Activated CD4-positive, alpha-beta T cell treated with anti-CD3 and anti-CD28 coated beads for 1 hour (primary cell): ENCODE measurements at regions not wholly inside any gene's neighbourhood (a gene's known extent, or its start where the extent isn't known, plus 50 kb on each side); places are given as distances from the start of the nearest gene placed in this dataset.

Experiments used
- DNase-seq: peaks from one replicate; pipeline ENCODE4 v3.0.0-alpha.2; 2020

DNA sequence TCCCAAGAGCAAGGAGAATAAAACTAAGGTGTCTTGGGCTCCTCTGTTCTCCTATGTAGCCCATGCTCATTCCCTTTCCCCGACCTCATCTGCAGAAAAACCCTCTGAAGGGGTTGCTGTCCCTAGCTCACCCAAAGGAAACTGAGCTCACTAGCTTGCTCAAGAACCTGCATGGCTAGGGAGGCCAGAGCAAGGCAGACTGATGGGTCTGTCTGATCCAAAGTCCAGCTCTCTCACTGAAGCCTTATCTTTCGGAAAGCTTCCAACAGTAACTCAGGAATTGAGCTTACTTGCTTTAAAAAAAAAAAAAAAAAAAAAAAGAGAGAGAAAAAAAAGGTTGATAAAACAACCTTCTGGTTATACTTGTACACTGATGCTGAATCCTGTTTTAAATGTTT, 141.4 kb upstream of the TOPAZ1 start:
- DNase-seq: no peak

DNA sequence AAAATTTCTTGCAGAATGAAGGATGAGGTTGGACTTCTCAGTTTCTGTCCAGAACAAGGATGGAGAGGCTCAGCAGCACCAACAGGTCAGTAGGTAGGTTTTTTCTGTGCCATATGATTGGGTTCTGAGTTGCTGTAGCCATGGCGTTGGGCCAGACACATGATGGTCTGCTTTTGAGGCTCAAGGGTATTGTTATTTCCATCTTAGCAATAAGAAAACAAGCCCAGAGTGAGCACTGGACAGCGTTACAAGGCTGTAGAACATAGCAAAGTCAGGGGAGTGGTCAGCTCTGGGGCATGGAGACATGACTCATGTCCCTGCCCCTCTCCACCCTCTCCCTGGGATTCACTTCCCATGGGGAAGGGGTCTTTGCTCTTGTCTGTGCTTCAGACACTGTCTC, 137.6 kb upstream of the TOPAZ1 start:
- DNase-seq: no peak

DNA sequence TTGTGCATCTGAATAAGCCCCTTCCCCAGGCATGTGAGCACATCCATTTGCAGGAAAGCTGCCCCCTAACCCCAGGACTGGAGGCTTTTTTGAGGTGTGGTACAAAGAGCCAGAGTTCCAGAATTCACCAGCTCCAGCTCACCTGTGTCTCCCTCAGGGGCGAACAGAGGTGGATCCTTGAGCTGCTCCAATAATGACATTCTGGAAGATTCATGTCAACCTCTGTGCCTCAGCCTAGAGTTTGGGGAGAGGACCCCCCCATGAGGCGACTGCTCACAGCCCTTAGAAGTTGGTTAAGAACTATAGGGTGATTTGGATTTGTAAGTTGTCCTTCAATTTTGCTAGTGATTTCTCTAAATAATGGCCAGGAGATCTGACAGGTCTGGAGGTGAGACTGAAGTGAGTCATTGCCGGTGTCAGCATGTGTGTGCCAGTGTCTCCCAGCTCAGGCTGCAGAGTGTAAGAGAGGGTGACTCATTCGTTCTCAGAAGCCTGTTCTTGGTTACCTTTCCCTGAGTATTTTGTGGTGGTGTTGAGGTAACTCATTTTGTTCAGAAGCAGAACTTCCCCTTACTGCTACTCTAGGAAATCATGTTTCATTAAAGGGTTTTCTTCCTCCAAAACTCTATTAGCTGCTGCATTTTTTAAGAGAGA, 136.9 kb upstream of the TOPAZ1 start:
- DNase-seq: no peak

DNA sequence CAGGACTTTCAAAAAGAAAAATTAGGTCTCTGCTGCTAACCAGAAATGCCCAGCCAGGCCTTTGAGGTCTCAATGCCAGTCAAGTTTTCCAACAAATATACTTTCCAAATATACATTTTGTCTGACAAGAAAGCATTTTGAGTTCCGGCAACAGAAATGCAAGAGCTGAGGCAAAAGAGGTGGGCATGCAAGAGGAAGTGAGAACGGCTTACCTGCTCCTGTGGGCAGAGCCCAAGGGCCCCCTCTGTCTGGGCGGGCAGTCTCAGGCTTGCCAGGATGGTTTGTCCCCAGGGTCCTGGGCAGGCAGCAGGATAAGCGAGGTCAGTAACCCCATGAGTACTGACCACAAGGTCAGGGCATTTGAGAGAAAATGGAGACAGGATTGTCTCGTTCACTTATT, 136.1 kb upstream of the TOPAZ1 start:
- DNase-seq: no peak

DNA sequence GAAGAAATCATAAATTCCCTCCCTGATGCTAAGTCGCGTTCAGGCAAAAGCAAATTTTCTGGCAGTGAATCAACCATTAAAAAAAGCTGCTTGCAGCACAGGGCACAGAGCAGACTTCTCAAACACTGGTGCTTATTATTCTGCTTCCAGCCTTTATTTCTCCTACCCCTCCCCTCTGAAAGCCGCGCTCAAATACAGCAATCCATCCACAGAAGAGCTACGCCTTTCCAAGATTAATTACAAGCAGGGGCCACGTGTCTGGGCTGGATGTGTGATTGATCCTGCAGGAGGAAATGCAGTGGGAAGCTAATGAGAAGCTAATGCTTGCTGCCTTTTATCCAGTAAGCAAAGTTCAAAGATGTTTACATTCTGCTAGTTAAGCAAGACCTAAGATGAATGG, 134.9 kb upstream of the TOPAZ1 start:
- no peak for DNase-seq

DNA sequence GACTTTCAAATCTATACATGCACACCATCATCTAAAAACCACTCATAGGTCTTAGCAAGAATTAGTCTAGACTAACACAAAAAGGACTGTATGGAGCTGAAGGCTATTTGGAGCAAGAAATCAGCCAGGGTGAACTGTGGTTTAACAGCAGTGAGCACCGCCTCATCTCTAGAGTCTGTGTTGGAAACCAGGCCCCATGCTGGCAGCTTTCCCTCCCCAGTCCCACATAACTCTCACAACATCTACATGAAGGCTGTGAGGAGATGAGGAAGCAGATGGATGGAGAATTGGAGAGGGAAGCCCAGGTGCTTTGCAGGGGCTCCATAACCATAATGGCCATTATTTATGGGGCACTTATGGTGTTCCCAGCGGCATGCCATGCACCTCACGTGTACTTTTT, 133.2 kb upstream of the TOPAZ1 start:
- no peak for DNase-seq

DNA sequence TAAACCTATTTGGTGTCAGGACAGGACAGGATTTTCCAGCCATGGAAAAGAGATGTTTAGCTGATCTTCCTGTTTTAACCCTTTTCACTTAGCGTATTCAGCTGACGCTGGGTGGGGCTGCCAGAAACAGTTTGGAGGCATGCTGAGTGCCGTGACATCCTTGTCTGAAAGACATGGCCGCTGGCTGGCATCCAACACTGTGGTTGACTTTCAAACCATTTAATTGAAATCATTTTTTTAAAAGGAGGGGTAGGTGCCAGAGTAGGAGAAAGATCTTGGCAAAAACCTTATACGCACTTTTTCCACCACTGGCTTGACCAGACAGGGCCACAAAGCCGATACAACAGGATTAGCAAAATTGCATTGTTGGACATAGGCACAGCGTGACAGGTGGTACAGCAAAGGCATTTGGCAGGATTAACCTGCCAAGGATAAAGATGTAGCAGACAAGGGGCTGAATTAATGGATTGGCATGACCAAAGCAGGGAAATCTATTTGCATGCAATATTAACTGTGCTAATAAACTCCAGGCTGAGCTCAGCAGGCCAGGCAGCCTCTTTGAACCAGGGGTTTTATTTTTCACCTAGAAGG, 131.8 kb upstream of the TOPAZ1 start:
- no peak for DNase-seq

DNA sequence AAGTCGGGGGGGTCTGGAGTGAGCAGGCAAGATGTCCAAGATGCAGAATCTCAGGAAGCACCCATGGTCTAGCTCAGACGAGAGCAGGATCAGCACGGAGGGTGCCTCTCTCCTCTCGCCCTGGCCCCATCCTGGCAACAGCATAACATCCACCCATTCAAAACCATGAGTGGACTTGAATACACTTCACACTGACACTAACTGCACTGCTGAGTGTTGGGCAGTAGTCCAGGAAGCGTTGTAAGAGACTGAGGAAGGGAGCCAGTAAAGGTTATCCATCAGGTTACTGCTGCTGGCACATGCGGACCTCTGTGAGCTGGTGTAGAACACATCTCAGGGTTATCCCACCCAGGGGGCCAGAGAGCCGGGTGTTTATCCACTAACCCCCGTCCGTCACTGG, 131.0 kb upstream of the TOPAZ1 start:
- DNase-seq: no peak

DNA sequence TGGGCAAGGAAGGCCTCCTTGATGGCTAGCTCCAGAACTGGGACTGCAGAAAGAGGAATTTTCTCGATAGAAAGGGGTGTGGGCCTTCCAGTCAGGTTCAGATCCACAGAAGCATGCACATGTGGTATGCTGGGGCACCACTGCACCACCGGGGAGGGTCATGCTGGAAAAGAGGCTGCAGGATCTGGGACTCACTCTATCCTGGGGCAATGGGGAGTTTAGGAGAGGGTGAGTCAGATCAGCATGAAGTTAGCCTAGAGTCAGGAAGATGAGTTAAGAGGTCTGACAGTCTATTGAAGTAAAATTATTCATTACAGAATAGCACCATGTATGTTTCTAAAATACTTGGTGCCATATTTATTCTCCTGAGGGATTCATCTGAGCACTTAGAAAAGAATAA, 130.2 kb upstream of the TOPAZ1 start:
- DNase-seq: no peak

DNA sequence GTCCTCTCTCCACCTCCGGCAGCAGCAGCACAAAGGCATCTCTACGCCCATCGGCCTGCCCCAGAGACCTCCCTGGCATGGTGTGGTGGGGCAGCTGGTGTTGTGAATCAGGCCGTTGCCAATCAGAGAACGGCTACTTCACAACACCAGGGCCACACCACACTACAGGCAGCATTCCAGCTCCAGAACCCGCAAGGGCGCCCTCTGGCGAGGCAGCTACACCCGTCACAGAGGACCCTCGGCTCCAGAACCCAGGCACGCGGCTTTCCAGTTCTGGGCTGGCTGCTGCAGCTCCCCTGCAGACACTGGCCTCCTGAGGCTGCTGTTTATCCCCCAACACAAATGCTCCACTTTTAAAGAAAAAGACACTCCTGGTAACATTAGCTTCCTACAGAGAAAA, 127.5 kb upstream of the TOPAZ1 start:
- DNase-seq: no peak

DNA sequence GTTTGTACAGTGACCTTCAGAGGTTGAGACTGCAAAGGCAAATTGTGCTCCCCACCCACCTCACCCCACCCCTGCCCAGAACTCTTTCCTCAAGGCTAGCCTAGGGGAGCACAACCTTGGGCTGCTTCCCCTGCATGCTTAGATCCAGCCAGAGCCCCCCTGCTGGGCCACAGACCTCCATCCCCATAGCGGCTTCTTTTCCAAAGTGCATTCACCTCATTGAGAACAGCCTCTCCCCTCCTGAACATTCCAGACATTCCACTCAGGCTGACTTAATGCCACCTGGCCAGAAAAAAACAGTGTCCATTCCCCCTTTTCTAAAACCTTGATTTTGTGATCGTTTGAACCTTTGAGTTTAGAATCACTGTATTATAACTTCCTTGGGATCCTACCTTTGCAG, 124.4 kb upstream of the TOPAZ1 start:
- DNase-seq: no peak

DNA sequence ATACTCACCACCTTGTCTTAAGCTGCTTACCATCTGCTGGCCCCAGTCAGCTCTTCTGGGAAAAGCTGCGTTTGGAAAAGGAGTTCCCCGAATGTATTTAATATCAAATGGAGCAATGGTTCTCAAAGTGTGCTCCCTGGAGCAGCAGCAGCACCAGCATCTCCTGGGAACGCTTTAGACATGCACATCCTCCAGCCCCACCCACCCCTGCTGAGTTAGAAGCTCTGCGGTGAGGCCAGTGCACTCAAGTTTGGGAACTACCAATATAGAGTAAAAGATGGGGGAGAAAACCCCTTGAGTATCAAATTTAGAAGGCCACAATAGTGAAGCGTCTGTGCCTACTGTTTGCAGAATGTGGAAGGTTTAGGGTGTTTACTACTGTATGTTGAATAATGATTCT, 124.0 kb upstream of the TOPAZ1 start:
- no peak for DNase-seq

DNA sequence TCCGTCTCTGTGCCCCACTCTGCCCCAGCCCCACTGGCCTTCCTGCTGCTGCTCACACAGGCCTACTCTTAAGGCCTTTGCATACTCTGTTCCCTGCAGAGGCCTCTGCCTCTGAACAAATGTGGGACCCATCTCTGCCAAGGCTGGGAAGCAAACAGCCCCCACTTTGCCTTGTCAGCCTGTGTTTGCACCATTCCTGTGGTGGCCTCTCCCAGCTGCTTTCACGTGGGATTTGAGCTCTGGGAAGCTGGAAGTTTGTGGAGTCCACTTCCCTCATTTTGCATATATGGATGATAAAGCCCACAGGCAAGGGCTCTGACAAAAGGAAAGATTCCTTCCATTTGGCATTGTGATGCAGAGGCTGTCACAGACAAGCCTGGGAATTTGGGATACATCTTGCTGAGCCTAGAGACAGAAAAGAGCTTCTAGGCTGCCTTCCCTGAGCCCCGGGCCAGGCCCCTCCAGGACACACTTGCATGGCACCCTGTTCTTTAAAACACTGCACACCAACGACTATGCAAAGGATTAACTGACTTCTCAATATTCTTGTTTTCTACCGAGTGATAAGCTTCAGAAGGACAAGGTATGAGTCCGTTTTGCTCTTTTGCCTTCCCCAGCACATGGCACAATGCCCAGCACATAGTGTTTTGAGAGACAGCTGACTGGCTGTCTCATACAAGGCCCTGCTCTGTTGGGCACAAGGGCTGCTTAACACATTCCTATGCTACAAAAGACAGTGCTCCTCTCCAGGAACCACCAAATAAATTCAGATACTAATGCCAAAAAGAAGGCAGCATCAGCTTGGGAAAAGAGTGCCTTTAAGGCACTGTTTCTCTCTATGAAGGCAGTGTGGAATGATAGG, 120.7 kb upstream of the TOPAZ1 start:
- DNase-seq: no peak

DNA sequence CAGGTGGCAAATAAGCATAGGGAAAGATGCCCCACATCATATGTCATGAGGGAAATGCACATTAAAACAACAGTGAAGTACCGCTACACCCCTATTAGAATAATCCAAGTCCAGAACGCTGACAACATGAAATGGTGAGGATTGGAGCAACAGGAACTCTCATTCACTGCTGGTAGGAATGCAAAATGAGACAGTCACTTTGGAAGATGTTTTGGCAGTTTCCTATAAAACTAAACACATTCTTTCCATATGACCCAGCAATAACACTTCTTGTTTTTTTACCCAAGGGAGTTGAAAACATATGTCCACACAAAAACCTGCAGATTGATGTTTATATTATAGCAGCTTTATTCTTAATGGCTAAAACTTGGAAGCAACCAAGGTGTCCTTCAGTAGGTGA, 116.4 kb upstream of the TOPAZ1 start:
- no peak for DNase-seq

DNA sequence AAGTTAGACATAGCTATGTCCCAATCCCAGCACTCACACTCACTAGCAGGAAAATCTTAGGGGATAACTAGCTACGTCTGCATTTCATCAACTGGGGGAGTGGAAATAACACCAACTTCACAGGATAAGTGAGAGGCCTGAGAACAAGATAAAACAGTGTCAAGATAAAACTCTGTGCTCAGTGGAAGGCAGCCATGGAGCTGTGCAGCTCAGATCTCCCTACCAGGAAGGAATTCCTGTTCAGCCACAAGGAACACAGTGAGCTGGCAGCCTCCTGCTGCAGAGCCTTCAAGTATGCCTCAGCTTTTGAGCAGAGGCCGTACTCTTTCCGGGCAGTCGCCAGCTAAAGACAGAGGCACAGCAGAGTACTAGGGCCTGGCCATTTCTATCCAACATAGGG, 115.8 kb upstream of the TOPAZ1 start:
- DNase-seq: no peak

DNA sequence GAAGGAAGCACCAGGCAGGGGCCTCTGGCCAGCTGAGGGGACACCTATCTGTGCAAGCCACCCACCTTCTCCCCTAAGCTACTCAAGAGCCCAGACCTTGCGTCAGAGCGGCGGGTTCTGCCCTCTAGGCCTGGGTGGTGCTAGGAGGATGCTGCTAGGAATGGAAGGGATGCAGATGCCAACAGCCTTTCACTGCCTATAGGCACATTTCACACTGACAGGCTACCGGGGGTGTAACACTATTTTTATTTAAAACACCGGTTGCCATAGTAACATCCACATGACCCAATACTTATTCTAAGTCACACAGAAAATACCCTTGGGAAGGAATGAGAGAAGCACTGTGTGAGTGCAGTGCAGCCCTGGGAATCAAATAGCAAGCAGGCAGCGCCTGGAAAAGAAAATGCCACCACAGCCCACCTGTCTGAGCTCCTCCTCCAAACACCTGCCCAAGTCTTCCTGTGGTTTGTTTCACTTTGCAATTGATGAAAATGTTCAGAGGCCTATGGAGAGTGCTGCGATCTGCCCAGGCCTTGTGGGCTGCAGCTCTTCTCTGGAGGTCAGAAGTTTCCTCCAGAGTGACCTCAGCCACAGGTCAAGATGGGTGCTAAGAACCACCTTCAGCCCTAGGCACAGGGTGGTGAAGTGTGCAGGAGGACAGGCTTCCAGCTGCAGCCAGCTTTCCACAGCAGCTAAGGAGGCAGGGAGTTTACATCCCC, 113.5 kb upstream of the TOPAZ1 start:
- no peak for DNase-seq

DNA sequence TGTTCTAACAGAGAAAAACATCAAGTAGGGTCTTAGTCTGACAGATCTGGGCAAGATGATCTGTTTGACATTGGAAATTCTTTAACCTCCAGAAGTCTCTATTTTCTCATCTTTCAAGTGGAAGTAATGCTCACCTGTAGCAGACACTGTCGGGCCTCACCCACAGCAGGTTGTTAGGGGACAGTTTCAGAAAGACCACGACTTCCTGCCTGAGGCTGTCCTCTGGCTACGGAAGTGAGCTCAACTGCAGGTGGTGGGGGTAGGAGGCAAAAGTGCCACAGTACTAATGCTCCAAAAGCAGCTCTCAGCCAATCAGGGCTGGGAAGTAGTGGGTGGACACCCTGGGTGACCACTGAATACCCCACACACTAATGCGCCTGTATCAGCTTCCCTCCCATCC, 111.4 kb upstream of the TOPAZ1 start:
- no peak for DNase-seq

DNA sequence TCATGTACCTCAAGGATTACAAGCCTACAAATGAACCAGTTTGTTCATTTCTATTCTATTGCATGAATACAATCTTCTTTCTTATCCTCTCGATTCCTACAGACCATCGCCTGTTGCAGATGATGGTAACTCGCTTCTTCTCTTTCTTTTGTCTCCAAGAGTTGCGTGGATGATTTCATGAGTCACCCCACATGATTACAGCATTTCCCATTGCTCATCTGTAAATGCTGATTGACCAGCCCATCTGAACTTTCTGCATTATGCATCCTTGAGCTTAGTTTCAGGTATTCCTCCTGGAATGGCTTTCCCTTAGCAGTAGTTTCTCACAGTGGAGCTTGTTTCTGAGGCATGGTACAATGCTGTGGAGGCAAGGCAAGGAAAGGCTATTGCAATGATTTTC, 109.6 kb upstream of the TOPAZ1 start:
- DNase-seq: no peak

DNA sequence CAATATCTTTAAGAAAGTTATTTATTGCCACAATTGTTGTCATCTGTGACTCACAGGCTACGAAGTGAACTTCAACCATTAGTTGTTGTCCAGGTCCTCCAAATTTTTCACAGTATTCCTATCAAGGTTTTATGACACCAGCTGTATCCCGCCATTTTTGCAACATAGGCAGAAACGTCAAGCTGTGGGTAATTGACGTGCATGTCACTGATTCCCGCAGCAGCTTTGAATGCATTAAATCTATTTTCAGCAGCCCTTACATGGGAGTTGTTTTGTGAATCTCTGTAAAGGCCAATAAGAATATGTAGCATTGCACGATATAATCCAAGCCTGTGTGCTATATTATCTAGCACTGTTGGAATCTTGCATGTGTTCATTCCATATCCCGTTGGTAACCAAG, 109.1 kb upstream of the TOPAZ1 start:
- no peak for DNase-seq

DNA sequence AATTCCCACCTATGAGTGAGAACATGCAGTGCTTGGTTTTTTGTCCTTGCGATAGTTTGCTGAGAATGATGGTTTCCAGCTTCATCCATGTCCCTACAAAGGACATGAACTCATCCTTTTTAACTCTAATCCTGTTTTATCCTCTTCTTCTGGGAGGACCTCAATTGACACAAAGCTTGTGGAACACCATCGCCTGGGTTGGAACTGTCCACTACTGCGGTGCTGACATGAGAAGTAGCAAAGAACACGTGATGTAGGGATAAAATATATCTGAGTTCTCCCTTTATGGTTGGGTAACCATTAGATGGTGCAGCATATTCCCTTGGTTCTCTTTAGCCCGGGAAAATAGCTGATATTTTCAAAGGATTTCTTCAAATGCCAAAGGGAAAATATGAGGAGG, 105.3 kb upstream of the TOPAZ1 start:
- DNase-seq: no peak

DNA sequence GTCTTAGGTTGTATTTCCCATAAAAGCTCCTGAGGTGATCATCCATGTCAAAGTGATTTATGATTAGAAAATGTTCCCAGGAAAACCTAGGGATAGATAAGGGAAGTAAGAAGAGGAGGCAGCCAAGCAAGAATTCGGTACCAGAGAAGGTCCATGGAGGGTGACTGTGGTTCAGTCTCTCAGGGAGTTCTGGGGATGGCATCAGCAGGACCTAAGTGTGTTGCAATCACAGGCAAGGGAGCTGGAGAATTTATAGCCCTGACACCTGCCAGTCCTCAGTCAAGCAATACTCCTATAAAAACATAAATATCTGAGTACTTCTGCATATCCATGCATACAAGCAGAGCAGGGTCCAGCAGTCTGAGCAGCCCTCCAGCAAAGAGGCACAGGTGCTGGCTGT, 95.6 kb upstream of the TOPAZ1 start:
- no peak for DNase-seq

DNA sequence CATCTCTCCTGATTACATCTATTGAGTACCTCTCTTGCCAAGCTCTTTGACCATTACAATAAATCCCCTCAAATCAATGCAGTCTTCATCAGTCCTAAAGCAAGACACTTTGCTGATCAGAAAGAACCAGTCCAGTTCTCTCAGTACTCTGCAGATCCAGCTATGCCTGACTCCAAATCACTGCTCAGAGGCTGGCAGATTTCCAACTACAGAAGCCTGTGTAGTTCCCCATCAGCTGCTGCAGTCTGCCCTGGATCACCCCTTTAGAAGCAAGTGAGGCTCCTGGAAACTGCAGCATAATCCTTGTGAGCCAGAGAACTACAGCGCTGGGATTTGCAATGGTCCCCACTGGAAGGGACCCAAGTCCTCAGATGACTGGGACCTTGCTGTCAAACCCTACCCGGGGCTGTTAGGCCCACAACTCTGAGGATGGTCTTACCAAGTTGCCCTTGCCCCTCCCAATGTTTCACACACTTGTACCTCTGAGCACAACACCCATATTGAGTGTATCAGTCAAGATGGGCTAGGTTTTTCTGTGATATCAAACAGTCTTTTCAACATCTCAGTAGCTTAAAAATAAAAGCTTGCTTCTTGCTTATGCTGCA, 81.9 kb upstream of the TOPAZ1 start:
- no peak for DNase-seq

DNA sequence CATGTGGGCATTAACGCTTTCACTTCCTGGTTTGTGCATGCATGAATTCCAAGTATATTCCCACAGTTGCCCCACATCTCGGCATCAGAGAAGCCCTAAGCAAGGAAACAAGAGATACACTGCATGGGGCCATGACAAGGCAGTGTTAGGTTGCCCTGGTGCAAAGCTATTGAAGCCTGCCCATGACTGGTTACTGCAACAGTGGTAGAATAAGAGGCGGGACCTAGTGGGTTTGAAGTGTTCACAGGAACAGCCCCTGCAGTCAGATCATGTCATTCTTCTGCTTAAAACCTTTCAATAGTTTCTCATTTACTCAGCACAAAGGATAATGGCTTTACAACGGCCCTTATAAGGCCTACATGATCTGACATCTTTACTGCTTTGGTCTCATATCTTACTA, 80.9 kb upstream of the TOPAZ1 start:
- DNase-seq: no peak
